ENCODE measurements at regions not wholly inside any gene's neighbourhood (a gene's known extent, or its start where the extent isn't known, plus 50 kb on each side); places are given as distances from the start of the nearest gene placed in this dataset.
"Not testable (repeated sequence)": the region's sequence is repeated elsewhere in the genome, so short reads cannot be mapped to it uniquely, and the experiment has no call there.

- DNase-seq: no peak
These were observed 1361.7 kb downstream of the FSCB start for GRCh38 chr14:43145361-43145760.

DNA sequence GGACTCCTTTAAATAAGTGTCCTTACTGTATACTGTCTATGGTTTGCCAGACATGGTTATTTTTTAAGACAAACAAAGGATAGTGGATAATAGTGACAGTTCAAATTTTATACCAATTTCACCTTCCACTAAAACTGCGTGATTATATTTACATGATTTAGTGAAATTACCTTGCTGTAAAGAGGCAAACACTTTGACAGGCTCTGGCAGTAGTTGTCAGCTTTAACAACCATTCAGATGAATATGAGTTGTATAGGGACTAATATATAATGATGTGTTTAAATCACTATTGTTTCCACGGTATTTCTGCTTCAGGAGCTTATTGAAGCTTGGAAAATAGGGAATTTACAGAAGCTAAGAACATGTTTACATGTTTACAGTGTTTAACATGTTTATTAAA lies 1364.0 kb downstream of the FSCB start:
- no peak for DNase-seq

DNA sequence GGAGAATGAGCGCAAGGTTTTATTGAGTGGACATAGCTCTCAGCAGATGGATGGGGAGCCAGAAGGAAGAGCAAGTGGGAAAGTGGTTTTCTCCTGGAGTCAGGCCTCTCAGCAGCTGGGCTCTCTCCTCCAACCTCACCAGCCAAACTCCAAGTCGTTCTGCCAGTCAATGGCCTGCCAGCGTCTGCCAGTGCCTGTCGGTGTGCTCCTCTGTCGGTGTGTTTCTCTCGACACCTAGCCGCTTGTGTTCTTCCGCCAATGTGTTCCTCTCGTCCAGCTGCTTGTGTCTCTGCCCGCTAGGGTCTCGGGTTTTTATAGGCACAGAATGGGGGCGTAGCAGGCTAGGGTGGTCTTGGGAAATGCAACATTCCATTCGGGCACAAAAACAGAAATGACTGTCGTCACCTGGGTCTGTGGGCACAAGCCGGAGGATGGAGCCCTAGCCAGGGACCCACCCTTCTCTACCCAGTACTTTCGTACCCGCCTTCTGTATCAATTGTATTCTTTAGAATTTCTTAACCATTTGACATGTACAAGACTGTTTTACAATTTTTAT lies 1365.4 kb downstream of the FSCB start:
- DNase-seq: no peak

- DNase-seq: no peak
These were observed 1366.6 kb downstream of the FSCB start for GRCh38 chr14:43140453-43140852.

DNA sequence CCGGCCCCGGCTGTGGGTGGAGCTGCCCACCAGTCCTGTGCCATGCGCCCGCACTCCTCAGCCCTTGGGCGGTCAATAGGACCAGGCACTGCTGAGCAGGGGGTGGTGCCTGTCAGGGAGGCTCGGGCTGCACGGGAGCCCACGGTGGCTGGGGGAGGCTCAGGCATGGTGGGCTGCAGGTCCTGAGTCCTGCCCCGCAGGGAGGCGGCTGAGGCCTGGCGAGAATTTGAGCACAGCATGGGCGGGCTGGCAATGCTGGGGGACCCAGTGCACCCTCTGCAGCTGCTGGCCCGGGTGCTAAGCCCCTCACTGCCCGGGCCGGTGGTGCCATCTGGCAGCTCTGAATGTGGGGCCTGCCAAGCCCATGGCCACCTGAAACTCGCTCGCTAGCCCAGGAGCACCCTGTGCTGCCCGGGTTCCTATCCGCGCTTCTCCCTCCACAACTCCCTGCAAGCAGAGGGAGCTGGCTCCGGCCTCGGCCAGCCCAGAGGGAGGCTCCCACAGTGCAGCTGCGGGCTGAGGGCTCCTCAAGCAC lies 1371.1 kb downstream of the FSCB start:
- no peak for DNase-seq

GRCh38 chr14:43132441-43132840 lies 1374.6 kb downstream of the FSCB start:
- DNase-seq: no peak

GRCh38 chr14:43128429-43128828 lies 1378.7 kb downstream of the FSCB start:
- DNase-seq: not testable (repeated sequence)

DNA sequence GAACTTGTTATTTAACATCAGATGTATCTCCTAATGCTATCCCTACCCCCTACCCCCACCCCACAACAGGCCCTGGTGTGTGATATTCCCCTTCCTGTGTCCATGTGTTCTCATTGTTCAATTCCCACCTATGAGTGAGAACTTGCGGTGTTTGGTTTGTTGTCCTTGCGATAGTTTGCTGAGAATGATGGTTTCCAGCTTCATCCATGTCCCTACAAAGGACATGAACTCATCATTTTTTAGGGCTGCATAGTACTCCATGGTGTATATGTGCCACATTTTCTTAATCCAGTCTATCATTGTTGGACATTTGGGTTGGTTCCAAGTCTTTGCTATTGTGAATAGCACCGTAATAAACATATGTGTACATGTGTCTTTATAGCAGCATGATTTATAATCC lies 1379.2 kb downstream of the FSCB start:
- not testable (repeated sequence) for DNase-seq

DNA sequence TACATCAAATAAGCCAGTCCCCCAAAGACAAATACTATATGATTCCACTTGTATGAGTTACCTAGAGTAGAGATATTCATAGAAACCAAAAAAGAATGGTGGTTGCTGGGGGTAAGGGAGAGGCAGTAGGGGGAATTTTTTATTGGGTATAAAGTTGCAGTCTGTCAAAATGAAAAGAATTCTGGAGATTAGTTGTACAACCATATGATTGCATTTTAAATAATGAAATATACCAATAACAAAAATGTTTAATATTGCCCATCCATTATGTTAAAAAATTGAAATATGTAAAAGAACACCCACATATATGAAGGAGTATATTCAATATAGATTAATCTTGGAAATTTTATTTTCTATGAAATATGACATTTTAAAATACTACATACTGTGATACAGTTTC lies 1383.5 kb downstream of the FSCB start:
- DNase-seq: no peak

GRCh38 chr14:43119672-43120071 lies 1387.4 kb downstream of the FSCB start:
- no peak for DNase-seq

DNA sequence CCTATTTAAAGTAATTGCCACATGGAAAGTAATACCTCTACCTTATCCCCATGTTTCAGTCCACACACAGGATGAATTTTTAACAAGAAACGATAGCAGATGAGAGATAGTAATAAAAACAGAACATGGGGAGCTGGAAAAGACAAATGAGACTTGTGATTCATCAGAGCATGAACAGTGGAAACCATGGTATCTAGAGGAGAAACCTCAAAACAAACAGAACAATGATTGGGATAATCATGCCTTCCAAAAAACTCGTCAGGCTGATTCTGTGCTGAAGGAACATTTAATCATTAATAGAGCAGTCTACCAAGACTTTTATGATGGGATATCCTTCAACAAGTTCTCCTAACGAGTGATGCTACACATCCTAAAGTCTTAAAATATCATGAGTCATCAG lies 1390.7 kb downstream of the FSCB start:
- no peak for DNase-seq

- no peak for DNase-seq
These were observed 1401.8 kb downstream of the FSCB start for GRCh38 chr14:43105305-43105704.

- DNase-seq: no peak
These were observed 1416.7 kb downstream of the FSCB start for GRCh38 chr14:43090380-43090779.

- DNase-seq: no peak
These were observed 1419.4 kb downstream of the FSCB start for GRCh38 chr14:43087666-43088065.

GRCh38 chr14:43085819-43086218 lies 1421.3 kb downstream of the FSCB start:
- DNase-seq: no peak

DNA sequence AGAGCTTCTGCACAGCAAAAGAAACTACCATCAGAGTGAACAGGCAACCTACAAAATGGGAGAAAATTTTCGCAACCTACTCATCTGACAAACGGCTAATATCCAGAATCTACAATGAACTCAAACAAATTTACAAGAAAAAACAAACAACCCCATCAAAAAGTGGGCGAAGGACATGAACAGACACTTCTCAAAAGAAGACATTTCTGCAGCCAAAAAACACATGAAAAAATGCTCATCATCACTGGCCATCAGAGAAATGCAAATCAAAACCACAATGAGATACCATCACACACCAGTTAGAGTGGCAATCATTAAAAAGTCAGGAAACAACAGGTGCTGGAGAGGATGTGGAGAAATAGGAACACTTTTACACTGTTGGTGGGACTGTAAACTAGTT lies 1439.7 kb downstream of the FSCB start:
- not testable (repeated sequence) for DNase-seq

DNA sequence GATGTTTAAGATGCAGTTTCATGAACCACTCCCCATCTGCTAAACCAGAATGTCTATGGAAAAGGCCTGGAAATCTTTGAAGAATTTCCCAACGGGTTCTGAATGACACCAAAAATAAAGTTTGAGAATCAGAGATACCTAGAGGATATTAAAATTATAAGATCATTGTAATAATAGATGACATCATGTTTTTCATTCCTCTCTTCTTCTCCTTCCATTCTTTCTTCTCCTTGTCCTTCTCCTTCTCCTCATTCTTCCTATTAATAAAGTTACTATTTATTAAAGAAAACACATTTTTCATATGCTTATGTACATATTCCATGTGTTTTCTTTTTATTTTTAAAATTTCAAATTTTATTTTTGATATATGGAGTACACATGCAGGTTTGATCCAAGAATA lies 1449.4 kb downstream of the LRFN5 start:
- DNase-seq: no peak

GRCh38 chr14:43052897-43053296 lies 1446.2 kb downstream of the LRFN5 start:
- DNase-seq: no peak

- DNase-seq: no peak
These were observed 1437.2 kb downstream of the LRFN5 start for GRCh38 chr14:43043850-43044249.

DNA sequence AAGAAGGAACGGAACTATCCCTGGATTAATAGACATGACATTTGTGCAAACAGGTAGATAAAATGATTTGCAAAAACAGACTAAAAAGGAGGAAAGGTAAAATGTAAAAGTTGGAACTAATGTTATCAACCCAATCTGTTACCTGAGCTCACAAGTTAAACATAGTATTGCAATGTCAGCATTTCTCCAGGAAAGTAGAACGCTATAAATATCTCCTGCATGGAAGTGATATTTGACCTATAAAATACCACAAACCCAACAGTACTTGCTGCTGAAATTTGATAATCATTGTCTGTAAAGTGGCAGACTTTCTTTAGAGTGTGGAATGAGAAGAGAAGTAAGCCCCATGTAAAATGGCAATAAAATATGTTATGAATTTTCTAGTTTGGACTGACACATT lies 1435.7 kb downstream of the LRFN5 start:
- no peak for DNase-seq

GRCh38 chr14:43041976-43042375 lies 1435.3 kb downstream of the LRFN5 start:
- no peak for DNase-seq

DNA sequence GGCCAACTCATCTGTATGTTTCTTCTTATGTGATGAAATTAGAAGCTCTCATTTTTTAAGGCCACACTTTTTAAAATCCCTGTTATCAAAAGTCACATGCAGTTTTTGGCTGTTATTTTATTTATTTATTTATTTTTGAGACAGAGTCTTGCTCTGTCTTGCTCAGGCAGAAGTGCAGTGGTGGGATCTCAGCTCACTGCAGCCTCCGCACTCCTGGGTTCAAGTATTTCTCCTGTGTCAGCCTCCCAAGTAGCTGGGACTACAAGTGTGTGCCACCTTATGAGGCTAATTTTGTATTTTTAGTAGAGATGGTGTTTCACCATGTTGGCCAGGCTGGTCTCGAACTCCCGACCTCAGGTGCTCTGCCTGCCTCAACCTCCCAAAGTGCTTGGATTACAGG lies 1434.5 kb downstream of the LRFN5 start:
- DNase-seq: no peak

GRCh38 chr14:43039881-43040280 lies 1433.2 kb downstream of the LRFN5 start:
- DNase-seq: no peak

GRCh38 chr14:43031598-43031997 lies 1424.9 kb downstream of the LRFN5 start:
- no peak for DNase-seq

DNA sequence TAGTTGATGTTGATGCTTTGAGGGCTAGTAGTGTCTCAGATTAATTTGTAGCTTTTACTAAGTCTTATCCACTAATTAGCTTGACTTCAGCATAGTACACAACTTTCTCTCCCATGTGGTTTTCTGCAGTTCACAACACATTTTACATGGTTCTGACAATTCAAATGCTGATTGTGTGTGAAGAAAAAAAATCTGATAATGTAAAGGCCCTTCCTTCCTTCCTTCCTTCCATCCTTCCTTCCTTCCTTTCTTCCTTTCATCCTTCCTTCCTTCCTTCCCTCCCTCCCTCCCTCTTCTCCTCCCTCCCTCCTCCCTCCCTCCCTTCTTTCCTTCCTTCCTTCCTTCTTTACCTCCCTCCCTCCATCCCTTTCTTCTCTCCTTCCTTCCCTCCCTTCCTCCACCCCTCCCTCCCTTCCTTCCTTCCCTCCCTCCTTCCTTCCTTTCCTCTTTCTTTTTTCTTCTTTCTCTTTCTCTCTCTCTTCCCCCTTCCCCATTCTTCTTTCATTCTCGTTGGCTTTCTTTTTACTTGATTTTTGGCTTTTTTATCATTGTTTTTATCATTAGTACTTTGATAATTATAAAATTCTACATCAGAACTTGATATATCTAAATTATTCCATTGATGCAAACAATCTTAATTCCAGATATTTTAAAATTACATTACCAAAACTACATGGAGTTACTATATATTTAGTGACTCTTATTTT lies 1415.6 kb downstream of the LRFN5 start:
- no peak for DNase-seq

All from activated gamma-delta T cell (primary cell).